ENCODE measurements at regions not wholly inside any gene's neighbourhood (a gene's known extent, or its start where the extent isn't known, plus 50 kb on each side); places are given as distances from the start of the nearest gene placed in this dataset.
A peak's percentile ranks its signal among the peaks of the same experiment; 100 is the strongest.

GRCh38 chr12:107277855-107278254 is 184.5 kb upstream of the CRY1 start:
- peak; percentile 71 for DNase-seq (ENCODE audit: low spot score)

- no peak for DNase-seq (ENCODE audit: low spot score)
These were observed 189.3 kb upstream of the CRY1 start for GRCh38 chr12:107282628-107283027.

DNA sequence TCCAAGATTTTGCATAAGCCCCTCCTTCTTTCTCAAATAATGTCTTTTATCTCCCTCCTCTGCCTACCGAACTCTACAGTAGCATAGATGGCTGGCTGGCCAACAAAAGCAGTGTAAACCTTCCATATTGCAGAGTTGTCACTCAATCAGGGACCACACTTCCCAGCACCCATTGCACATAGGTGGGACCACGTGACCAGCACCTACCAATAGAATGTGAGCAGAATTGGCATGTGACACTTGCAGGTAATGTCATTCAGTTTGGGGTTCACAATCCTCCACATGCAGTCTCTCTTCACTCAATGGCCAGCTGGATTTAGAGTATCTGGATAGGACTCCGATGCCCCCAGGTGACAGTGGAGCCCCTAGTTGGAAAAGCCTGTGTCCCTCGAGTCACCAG is 190.3 kb upstream of the CRY1 start:
- DNase-seq (ENCODE audit: low spot score), result no peak

DNA sequence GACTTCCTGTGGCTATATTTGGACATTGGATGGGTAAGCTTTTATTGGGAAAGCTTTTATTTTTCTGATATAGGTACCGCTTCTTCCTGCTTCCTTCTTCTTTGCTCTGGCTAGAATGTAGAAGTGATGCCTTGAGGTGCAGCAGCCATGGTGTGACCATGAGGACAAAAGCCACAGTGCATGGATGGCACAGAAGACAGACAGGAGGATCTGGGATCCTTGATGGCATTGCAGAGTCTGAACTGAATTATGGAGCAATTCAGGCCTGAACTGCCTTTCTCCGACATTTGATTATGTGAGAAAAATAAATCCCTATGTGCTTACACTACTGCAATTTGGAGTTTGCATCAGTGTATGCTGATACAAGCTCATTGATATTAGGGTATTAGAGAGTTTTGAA is 191.3 kb upstream of the CRY1 start:
- no peak for DNase-seq (ENCODE audit: low spot score)

DNA sequence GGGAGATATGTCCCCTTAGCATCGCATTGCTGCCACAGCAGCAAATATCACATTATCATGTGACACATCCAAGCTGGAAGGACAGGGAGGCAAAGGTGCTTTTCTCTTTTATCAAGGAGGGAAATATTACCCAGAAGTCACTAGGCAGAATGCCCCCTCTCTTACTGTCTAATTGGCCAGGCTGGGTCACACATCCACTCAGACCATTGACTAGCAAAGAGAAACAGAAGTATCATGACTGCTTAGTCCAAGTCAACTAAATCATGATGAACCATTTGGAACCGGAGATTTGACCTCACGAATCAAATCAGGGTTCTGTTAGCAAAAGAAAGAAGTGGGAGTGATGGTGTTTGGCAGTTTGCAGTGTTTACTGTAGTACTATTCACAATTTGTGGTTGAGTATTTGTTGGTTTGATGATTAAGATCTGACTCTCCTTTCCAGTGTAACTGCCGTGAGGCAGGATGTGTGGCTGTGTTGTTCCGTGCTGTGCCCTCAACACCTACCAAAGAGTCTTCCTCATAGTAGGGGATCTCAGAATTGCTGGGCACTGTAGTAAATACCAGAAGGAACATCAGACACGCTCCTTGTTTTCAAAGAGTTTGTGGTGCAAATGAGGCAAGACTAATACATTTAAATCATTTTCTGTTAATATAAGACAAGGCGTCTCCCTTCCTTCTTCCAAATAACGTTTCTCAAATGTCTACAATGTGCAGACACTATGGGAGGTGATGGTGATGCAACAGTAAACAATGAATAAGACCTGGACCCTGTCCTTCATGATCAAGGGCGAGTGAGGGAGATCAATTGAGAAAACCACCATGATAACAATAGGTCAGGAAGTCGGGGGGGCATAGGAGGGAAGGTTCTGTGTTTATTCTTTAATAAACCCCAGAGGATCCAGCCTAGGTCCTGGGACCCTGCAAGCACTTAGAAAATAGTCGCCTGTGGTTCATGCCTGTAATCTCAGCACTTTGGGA is 194.4 kb upstream of the CRY1 start:
- peak; percentile 23 for DNase-seq (ENCODE audit: low spot score)

DNA sequence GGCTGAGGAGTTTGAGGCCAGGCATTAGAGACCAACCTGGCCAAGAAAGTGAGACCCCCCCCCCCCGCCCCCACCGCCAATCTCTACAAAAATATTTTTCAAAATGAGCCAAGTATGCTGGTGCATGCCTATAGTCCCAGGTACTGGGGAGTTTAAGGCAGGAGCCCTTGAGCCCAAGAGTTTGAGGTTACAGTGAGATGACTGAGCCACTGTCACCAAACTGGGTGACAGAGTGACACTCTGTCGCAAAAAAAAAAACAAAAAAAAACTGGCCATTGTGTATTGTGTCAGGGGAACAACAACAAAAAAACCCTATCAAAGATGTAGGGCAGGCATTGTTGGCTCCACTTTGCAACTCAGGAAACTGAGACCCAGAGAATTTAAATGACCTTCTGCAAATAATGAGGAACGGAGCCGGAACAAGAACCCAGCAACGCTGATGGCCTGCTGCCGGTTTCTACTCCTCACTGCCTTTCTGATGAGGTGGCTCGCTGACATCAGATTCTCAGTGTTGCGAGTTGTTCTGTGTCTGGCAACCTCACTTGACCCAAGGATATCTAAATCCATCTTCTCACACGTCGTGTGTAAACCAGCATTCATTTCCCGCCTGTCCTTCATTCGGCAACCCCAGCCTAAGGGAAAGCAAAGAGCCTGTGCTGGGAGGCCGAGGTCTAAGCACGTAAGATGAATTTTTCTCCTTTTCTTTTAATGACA is 195.2 kb upstream of the CRY1 start:
- no peak for DNase-seq (ENCODE audit: low spot score)

- no peak for DNase-seq (ENCODE audit: low spot score)
These were observed 197.7 kb upstream of the CRY1 start for GRCh38 chr12:107291018-107291417.

GRCh38 chr12:107296681-107297089 is 203.3 kb upstream of the CRY1 start:
- peak; percentile 37 for DNase-seq (ENCODE audit: low spot score)

- no peak for DNase-seq (ENCODE audit: low spot score)
These were observed 209.4 kb upstream of the CRY1 start for GRCh38 chr12:107302649-107303341.

- no peak for DNase-seq (ENCODE audit: low spot score)
These were observed 211.5 kb upstream of the CRY1 start for GRCh38 chr12:107304588-107305532.

- no peak for DNase-seq (ENCODE audit: low spot score)
These were observed 212.9 kb upstream of the CRY1 start for GRCh38 chr12:107306141-107306659.

DNA sequence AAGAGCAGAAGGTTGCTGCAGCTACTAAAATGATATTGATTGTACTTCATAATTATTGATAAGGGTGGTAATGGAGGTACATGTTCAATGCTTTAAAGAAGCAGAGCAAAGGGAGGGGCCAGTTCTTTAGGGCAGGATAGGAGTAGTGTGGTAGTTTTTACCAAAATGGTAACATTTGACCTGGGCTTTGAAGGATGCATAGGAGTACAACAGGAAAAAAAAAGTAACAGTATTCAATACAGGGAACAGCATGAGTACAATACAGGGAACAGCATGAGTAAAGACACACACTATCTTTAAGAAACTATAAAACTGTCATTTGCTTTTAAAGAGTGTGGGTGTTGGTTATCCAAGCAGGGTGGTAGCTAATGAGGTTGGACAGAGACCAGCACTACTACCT is 215.0 kb upstream of the CRY1 start:
- DNase-seq (ENCODE audit: low spot score), result no peak

DNA sequence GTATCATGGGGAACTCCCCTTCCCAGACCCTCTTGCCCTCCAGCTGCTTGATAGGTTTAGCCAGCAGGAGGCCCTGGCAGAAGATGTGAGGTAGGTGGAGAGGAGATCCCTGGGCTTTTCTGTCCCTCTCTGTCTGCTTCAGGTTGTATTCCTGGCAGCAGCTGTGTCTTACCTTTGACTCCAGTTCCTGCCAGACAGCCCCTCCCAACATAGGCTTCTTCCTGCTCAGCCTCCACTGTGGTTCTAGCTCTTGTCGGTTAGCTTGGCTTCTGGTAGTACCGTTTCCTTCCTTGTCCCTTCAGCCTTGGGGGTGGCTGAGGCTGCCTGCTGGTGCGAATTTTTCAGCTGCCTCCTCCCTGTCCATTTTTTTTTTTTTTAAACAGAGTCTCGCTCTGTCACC is 215.7 kb upstream of the CRY1 start:
- no peak for DNase-seq (ENCODE audit: low spot score)

DNA sequence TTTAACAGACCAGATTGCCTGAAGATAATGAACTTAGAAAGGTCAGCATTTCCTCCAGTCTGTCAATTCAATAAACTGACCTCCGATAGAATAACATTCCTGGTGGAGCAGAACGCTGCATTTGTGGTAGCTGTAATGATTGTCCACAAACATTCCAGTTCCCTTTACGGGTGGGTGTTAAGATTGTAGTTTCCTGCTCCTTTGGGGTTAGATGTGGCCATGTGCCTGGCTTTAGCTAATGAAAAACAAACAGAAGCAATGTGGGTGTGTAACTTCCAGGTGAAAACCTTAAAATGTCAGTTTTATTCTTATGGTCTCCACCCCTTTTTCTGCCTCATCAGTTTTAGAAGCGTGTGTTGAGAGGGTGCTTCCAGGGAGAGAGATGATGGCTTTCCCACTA is 217.3 kb upstream of the CRY1 start:
- DNase-seq (ENCODE audit: low spot score), result no peak

- no peak for DNase-seq (ENCODE audit: low spot score)
These were observed 218.3 kb upstream of the CRY1 start for GRCh38 chr12:107311682-107312081.

DNA sequence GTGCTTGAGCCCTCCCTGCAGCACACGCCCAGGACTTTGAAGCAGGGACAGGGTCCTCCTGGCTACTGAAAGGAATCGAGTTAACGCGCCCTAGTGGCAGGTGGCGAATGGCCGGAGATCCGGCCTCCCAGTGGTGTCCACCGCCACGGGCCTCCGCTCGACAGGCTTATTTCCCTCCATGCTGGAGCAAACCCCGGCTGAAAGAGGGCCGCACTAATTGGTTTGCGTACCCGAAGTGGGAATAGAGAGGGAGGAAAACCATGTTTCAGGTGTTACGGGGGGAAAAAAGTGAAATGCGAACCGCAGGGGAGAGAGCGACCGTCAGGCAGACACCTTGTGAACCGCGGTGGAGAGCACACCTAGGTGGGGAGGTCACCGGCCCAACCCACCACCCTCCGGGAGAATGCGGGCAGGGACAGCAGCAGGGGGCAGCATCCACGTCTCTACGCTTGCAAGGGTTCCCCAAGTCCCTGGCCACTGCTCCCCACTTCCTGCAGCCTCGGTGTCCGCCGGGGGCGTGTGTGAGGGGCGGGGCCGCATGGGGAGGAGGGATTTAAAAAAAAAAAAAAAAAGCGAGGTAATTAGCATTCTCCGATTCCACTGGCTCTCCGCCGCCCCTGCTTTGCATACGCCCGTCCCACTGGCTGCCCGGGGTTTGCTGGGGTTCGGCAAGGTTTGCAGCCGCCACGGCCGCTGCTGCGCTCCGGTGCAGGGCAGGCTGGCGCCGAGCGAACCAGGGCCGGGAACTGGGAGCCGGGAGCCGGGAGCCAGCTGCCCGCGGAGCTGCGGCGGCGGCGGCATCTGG is 224.6 kb upstream of the CRY1 start:
- DNase-seq (ENCODE audit: low spot score), result peak; percentile 73

DNA sequence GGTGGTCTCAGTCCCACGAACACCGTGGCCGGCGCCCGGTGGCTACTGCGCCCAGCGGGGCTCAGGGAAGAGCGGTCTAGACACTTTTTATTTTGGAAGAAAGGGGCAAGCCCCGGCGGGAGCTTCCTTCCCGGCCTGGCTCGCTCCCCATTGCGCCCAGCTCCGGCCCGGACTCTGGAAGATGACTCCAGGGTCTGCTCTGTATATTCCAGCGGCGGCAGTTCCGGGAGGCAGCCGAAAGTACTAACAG is 225.1 kb upstream of the CRY1 start:
- no peak for DNase-seq (ENCODE audit: low spot score)

GRCh38 chr12:107318806-107319532 is 225.6 kb upstream of the CRY1 start:
- no peak for DNase-seq (ENCODE audit: low spot score)

DNA sequence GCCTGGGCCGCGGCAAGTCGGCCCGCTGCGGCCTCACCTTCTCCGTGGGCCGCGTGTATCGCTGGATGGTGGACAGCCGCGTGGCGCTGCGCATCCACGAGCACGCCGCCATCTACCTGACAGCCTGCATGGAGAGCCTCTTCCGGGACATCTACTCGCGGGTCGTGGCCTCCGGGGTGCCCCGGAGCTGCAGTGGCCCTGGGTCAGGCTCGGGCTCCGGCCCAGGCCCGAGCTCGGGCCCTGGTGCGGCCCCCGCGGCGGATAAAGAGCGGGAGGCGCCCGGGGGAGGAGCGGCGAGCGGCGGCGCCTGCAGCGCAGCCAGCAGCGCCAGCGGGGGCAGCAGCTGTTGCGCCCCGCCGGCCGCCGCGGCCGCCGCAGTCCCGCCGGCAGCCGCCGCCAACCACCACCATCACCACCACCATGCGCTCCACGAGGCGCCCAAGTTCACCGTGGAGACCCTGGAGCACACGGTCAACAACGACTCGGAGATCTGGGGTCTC is 226.2 kb upstream of the CRY1 start:
- DNase-seq (ENCODE audit: low spot score), result no peak

Data from A172 (cell line).